Colonic mucosa (tissue), 4 donors: ENCODE measurements at regions not wholly inside any gene's neighbourhood (a gene's known extent, or its start where the extent isn't known, plus 50 kb on each side); places are given as distances from the start of the nearest gene placed in this dataset.
"Not testable (repeated sequence)": the region's sequence is repeated elsewhere in the genome, so short reads cannot be mapped to it uniquely, and the experiment has no call there.

Experiments used
- DNase-seq: peaks from one replicate; pipeline ENCODE4 v3.0.0-alpha.2; 2020
- H3K27ac ChIP-seq: fragments of 200-600 bp; one replicate; pipeline ENCODE4 v1.8.0; 2021
- H3K27me3 ChIP-seq: fragments of 200-600 bp; one replicate; pipeline ENCODE4 v1.8.0; 2021
- H3K36me3 ChIP-seq: fragments of 200-600 bp; one replicate; pipeline ENCODE4 v1.8.0; 2021
- H3K4me1 ChIP-seq: fragments of 200-600 bp; one replicate; pipeline ENCODE4 v1.8.0; 2021; ENCODE audit warnings: mild to moderate bottlenecking
- H3K4me3 ChIP-seq: fragments of 200-600 bp; one replicate; pipeline ENCODE4 v1.8.0; 2021
- H3K9ac ChIP-seq, 2 donors: one replicate each; pipeline ENCODE4 v1.7.0; 2013; ENCODE audit warnings: control low read depth in 2 of 2, low read depth in 2 of 2, low read length in 2 of 2
- H3K9me3 ChIP-seq: fragments of 200-600 bp; one replicate; pipeline ENCODE4 v1.8.0; 2021
- intact Hi-C: fragments of 100-400 bp; cut with DNase I; formaldehyde crosslinking; loops from one replicate; pipeline ENCODE4 v1.14.1; 2022
- TF ChIP-seq, protein P1 (sequence below): fragments of 200-600 bp; IDR thresholded peaks from one replicate; pipeline ENCODE4 v1.8.0; 2022; ENCODE audit warnings: antibody characterized with exemption, mild to moderate bottlenecking
- donor health status: healthy.
- donor health status: DM: no; HTN: no; CAD: no.
- donor health status: DM: no; HTN: no; CAD: no.

DNA sequence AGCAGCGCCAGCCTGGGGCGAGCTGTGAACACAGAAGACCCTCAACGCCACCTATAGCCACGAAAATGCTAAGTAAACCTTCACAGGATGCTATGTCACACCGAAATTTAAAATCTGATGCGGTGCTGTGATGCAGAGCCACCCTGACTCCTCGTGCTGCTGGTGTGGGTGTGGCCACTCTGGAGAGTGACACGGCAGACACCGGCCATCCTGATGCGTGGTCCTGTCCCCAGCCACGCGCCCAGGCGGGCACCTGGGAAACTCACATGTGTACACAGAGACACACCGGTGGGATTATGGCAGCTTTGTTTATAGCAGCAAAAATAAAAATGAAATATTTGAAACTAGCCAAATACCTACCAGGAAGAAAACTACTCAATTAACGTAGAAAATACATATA is 138.3 kb upstream of the SFSWAP start:
- Histone ChIP-seq H3K4me1 (no peaks in the 10 kb centered on the region), H3K36me3 (no peaks in the 10 kb centered on the region), H3K27ac (no peak overlapping the region), H3K9ac (no peak overlapping the region), H3K4me3 (no peak overlapping the region), H3K9me3 (no peaks in the 10 kb centered on the region), H3K27me3 (no peaks in the 10 kb centered on the region)
- no peak for DNase-seq
- TF ChIP-seq, protein P1, sequence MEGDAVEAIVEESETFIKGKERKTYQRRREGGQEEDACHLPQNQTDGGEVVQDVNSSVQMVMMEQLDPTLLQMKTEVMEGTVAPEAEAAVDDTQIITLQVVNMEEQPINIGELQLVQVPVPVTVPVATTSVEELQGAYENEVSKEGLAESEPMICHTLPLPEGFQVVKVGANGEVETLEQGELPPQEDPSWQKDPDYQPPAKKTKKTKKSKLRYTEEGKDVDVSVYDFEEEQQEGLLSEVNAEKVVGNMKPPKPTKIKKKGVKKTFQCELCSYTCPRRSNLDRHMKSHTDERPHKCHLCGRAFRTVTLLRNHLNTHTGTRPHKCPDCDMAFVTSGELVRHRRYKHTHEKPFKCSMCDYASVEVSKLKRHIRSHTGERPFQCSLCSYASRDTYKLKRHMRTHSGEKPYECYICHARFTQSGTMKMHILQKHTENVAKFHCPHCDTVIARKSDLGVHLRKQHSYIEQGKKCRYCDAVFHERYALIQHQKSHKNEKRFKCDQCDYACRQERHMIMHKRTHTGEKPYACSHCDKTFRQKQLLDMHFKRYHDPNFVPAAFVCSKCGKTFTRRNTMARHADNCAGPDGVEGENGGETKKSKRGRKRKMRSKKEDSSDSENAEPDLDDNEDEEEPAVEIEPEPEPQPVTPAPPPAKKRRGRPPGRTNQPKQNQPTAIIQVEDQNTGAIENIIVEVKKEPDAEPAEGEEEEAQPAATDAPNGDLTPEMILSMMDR: no peak
- intact Hi-C loops: no loop called here

DNA sequence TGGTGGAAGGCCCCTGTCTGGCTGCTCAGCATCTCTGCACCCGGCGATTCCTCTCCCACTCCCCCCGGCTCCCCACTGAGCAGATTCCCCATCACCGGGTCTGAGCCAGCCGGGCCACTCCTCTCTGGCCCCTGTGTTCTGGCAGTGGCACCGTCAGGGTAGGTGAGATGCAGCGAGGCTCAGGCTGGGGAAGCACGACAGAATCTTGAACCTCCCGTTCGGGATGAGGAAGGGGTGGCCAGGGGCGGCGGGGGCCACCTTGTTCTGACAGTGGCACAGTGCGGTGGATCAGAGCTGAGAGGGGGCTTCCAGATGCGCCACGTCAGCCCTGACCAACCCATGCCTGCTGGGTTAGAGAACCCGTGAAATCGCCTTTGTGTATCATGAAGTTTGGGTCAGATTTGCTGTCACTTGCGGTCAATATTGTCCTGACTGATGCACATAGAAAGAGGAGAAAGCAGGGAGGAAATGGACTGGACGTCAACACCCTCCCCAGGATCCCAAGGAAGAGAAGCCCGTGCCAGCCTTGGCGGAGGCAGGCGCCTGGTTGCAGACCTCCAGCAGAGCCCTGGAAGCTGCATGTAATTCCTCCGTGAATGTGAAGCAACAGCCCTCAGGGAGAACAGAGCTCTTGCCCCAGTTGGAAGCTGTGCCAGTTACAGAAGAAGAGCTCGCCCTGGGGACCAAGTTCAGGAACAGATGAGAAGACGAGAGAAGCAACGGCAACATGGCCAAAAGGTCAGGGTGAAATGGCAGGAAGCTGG is 137.1 kb upstream of the SFSWAP start:
- no peak overlapping the region for H3K9ac ChIP-seq
- no peaks in the 10 kb centered on the region for H3K36me3 ChIP-seq
- TF ChIP-seq, protein P1: no peak
- intact Hi-C loops: no loop called here
- H3K4me3 ChIP-seq: no peak overlapping the region
- H3K27me3 ChIP-seq: no peaks in the 10 kb centered on the region
- H3K4me1 ChIP-seq: no peaks in the 10 kb centered on the region
- H3K9me3 ChIP-seq: no peaks in the 10 kb centered on the region
- DNase-seq: no peak
- H3K27ac ChIP-seq: no peak overlapping the region

DNA sequence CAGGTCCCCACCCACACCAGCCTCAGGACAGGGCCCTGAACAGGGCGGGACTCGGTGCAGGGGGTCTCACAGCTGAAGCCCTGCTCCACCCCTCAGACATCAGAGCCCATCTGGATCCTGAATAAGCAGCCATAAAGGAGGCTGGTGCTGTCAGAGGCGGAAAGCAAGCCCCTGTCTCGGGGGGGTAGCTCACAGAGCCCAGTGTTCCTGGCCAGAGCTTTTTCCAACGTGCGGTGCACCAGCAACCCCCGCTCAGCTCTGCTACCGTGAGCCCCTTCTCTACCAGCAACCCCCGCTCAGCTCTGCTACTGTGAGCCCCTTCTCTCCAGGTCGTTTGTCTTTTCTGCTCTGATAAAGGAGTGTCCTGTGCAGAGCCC is 136.5 kb upstream of the SFSWAP start:
- H3K4me1 ChIP-seq: no peaks in the 10 kb centered on the region
- no peak for DNase-seq
- intact Hi-C loops: no loop called here
- no peaks in the 10 kb centered on the region for H3K9me3 ChIP-seq
- H3K27ac ChIP-seq: no peak overlapping the region
- no peaks in the 10 kb centered on the region for H3K36me3 ChIP-seq
- H3K27me3 ChIP-seq: no peaks in the 10 kb centered on the region
- TF ChIP-seq, protein P1: no peak
- no peak overlapping the region for H3K4me3 ChIP-seq
- H3K9ac ChIP-seq: no peak overlapping the region

DNA sequence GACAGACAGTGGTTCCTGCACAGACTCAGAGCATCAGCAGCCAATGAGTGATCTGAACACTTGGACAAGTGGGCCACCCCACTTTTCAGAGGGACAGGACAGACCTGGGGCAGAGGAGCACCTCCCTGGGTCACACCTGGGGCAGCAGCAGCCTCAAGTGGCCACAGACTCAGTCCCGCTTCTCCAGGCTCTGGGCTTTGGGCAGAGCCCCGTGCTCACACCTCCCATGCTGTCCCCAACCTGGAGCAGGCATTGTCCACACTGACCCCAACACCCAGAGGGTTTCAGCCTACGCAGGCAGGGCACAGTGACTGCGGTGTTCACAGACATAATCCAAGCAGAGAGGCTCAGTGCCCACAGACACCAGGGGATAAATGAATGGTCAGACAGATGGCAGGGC is 135.5 kb upstream of the SFSWAP start:
- no peak overlapping the region for H3K4me3 ChIP-seq
- H3K9ac ChIP-seq: no peak overlapping the region
- TF ChIP-seq, protein P1: no peak
- intact Hi-C loops: no loop called here
- H3K27ac ChIP-seq: no peak overlapping the region
- no peaks in the 10 kb centered on the region for H3K4me1 ChIP-seq
- no peak for DNase-seq
- no peaks in the 10 kb centered on the region for H3K27me3 ChIP-seq
- H3K9me3 ChIP-seq: no peaks in the 10 kb centered on the region
- no peaks in the 10 kb centered on the region for H3K36me3 ChIP-seq

DNA sequence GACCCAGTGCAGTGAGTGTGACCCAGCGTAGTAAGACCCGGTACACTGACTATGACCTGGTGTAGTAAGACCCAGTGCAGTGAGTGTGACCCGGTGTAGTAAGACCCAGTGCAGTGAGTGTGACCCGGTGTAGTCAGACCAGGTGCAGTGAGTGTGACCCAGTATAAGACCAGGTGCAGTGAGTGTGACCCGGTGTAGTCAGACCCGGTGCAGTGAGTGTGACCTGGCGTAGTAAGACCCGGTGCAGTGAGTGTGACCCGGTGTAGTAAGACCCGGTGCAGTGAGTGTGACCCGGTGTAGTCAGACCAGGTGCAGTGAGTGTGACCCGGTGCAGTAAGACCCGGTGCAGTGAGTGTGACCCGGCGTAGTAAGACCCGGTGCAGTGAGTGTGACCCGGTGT is 134.2 kb upstream of the SFSWAP start:
- DNase-seq, H3K27me3 ChIP-seq: not testable (repeated sequence)

DNA sequence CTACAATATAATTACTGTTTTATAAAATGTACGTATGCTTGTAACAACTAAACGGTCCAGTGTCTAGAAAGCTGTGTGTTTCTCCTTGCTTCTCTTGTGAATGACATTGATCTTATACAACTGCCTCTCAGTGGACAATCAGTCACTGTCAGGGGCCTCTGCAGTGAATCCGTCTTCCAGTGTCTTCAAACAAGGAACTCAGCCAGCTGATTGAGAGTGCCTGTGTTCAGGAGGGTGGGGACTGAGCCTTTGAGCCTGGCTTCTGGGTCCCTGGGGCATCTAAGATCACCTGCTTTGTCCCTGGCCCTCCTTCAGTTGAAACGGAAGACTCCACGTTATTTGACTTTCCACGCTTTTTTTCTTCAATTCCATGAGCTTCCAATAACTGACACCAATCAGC is 133.1 kb upstream of the SFSWAP start:
- TF ChIP-seq, protein P1: no peak
- Histone ChIP-seq H3K4me3 (no peak overlapping the region), H3K9ac (no peak overlapping the region), H3K36me3 (no peaks in the 10 kb centered on the region), H3K4me1 (no peaks in the 10 kb centered on the region), H3K27me3 (no peaks in the 10 kb centered on the region), H3K9me3 (no peaks in the 10 kb centered on the region), H3K27ac (no peak overlapping the region)
- DNase-seq: no peak
- intact Hi-C loops: no loop called here

More for the DNA sequence above, 134.2 kb upstream of the SFSWAP start:
- H3K27ac ChIP-seq, intact Hi-C loops, H3K9me3 ChIP-seq, H3K4me1 ChIP-seq, H3K4me3 ChIP-seq, H3K36me3 ChIP-seq, H3K9ac ChIP-seq: not testable (repeated sequence)
